HK-2 (cell line): ENCODE measurements at regions not wholly inside any gene's neighbourhood (a gene's known extent, or its start where the extent isn't known, plus 50 kb on each side); places are given as distances from the start of the nearest gene placed in this dataset.
"Not testable (repeated sequence)": the region's sequence is repeated elsewhere in the genome, so short reads cannot be mapped to it uniquely, and the experiment has no call there.

Source experiments
- DNase-seq: peaks from one replicate; pipeline ENCODE4 v3.0.0-alpha.2; 2018; ENCODE audit not compliant: unreplicated experiment

DNA sequence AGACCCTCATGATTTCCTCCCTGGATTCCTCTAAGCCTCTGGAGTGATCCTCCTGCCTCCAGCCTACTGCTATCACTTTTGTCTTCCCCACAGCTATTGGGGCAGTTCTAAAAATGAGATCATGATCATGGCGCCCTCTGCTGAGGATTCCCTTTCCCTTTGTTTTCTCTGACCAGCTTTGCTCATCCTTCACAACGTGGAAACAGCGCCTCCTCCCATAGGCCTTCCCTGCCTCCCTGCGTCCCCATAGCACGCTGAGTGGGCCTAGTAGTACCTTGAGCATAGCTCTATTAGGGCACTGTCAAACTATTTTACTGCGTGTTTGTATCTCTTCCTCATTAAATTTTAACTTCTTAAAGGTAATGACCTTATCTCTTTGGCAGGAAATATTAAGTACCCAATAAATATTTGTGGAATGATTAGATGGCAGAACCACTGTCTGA, 207.0 kb upstream of the FANCL start:
- DNase-seq, result peak; percentile 65

- no peak for DNase-seq
Observed at GRCh38 chr2:58447586-58447985, 206.5 kb upstream of the FANCL start.

- DNase-seq, result no peak
Observed at GRCh38 chr2:58441643-58442042, 200.5 kb upstream of the FANCL start.

- no peak for DNase-seq
Observed at GRCh38 chr2:58436872-58437271, 195.7 kb upstream of the FANCL start.

DNA sequence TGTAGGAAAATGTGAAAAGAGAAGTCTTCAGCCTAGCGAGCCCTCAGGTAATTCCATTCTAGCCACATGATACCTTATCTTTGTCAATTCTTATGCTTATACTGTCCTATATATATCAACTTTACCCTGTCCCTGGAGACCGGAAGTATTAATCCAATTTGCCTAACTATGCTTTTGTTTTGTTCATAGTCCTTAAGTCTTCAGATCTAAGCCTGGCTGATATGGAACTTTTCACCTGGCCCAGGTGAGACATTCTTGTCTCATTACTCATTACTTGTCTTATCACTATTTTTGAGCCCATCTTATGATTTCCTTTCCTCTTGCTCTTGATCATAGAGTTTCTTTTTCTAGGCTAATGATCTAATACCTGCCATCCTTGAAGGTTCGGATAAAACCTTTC, 194.1 kb upstream of the FANCL start:
- DNase-seq, result no peak

GRCh38 chr2:58434692-58435091, 193.6 kb upstream of the FANCL start:
- DNase-seq, result no peak

GRCh38 chr2:58432491-58433170, 191.5 kb upstream of the FANCL start:
- DNase-seq, result no peak

DNA sequence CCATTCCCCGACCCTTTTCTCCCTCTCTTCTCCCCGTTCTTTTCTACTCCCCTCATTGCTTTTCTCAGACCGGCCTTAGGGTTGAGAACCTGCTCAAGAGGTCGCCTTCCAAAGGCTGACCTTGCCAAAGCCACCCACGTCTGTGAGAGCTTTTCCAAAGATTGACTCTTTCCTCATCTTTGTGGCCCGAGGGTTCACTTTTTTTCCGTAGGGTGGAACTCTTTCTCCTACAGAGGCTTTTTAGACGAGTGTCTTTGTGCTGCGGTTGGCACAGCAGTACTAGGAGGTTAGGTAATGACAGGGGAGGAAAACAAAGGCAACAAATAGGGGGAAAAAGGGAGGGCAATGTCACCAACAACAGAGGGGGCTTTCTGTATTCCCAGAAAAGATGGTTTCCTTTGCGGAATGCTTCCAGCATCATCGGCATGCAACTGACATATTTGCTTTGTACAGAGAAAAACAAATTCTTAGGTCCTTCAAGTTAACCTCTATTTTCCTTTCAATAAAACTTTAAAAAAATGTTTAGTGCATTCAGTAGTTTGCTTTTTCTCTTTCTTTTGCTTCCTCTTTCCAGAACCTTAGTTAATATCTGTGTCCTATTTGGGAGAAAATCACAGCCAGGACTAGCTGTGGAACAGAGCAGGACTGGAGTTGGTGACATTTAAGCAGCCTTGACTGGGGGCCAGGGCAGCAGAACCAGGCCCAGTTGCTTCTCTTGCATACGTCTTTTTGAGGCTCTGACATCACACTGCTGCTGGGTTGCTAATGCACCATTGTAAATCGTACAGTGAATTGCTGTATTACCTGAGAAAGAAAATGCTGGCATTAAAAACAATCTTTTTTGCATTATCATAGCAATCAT, 188.1 kb upstream of the FANCL start:
- no peak for DNase-seq

DNA sequence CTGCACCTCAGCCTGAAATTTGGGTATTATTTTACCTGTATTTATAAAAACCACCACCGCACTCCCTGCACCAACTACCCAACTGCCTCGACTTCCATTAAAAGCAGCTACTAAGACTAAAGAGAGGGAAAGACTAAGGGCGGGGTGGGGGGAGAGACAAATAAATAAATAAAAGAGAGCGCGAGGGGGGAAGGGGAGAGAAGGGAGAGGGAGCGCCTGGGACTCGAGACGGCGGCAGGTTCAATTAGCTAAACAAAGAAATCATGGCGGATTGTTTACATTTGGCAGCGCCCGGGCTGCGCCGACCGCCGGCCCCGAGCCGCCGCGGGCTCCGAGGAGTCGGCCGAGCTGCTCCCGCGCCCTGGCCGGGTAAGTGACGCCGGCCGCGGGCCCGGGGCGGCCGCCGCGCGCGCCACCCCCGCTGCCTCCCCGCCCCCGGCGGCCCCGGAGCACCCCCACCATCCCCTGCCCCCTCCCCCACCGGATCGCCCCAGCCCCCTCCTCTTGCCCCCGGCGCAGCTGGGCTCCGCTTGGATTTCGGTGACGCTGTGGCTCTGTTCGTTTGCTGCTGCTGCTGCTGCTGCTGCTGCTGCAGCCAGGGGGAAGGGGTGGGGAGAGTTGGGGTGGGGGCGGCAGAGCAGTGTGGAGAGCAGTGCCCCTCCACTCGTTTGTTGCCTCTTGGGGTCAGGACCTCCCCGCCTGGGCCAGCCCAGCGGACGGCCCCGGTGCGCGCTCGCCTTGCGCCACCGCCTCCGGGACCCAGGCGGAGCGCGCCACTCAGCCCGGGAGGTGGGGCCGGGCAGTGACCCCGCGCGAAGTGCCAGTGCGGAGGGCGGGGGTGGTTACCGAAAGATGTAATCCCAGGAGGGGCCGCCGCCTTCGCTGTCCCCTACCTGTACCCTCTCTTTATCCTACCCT, 187.2 kb upstream of the FANCL start:
- DNase-seq, result peak; percentile 3

GRCh38 chr2:58427572-58428095, 186.5 kb upstream of the FANCL start:
- peak; percentile 40 for DNase-seq

DNA sequence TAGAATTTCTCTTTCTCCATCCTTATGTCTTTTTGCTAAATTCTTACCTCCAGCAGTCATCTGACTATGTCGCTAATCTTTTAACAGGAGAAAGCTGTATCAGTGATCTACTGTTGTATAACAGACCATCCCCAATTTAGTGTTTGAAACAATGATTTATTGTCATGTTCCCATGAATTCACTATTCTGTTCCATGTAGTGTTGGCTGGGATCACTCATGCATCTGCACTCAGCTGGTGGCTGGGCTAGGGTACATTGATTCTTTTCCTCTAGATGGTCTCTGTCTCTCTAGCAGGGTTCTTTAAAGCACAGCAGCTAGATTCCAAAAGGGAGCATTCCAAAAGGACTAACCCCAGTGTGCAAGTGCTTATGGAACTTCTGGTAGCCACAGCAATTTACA, 184.2 kb upstream of the FANCL start:
- DNase-seq, result no peak

DNA sequence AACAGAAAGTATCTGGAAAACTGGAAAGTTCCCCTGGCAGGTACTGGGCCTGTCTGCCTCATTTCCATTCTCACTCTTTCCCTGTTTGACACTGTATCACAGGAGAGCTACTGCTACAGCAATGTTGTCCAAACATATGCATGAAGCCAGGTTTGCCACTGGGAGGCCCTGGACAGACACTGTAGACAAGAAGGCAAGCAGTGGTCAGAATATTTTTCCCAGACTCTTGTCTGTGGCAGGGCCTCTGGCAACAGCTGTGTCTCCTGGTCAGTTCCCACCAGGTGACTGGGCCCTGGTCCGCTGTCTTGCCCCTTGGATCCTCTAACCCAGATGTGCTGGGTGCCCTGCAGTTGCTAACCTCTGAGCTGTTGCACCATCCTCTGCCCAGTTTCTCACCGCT, 178.9 kb upstream of the FANCL start:
- no peak for DNase-seq

GRCh38 chr2:58416696-58417095, 175.6 kb upstream of the FANCL start:
- DNase-seq, result no peak

DNA sequence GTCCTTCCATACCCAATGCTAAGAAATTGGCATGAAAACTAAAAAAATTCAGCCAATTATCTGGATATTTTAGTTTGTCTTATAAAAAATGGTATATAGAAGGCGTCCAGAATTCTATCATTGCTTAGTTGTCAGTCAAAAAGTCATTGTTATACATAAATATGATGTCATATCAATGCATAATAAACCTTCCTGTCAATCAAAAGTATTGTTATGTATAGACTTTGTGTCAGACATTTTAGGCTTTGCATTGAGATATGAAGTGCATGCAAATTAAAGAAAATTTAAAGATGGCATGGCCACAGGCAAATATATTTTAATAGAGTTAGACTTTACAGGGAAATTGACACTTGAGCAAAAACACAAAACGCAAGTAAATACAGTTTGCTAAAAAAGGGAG, 173.4 kb upstream of the FANCL start:
- DNase-seq, result no peak

- no peak for DNase-seq
Observed at GRCh38 chr2:58410549-58410948, 169.4 kb upstream of the FANCL start.

DNA sequence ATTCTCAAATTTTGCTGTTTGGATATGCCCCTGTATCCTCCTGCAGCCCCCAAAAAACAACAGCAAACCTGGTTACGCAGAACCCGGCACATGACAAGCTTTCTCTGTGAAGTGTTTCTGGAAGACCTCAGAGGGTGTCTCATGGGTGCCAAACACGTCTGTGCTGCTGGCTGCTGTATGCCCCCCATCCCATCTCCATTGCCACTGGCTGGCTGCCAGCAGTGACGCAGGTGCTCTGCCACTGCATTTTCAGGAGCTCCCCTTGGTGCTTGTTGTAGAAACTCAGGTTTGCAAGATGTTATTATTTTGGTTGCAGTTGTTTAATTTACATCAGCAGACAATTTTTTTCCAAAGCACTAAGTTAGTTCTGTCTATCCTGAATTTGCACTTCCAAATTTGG, 166.4 kb upstream of the FANCL start:
- DNase-seq, result no peak

DNA sequence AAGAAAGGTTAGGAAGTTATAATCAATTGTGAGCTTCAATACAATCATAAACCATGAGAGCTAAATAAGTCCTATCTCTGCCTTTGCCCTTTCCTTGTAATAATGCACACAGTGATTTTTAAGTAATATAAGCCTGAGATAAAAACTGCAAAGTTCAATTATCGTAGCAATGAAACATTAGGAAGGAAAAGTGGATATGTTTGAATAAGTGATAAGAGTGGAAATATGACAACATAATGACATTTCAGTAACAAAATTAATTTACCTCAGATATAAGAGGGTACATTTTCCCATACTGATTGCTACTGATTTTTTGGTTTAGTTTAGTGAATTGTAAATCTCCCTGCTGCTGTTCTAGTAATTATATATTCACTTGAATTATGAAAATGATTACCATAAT, 164.2 kb upstream of the FANCL start:
- no peak for DNase-seq

GRCh38 chr2:58401936-58402335, 160.8 kb upstream of the FANCL start:
- DNase-seq, result no peak

DNA sequence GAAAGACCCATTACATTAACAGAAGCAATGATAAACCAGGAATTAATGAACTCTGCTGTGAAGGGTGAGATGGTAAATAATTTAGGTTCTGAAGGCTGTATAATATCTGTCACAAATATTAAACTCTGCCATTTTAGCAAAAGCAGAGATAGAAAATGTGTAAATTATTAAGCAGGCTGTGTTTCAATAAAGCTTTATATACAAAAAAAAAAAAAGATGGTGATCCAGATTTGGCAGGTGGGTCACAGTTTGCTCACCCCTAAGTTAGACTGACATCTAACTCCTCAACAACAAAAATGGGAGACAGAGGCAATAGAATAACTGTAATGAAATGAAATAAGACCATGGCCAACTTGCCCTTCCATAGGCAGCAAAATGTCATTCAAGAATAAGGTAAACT, 157.3 kb upstream of the FANCL start:
- DNase-seq, result no peak

GRCh38 chr2:58387701-58388100, 146.6 kb upstream of the FANCL start:
- no peak for DNase-seq

- DNase-seq, result not testable (repeated sequence)
Observed at GRCh38 chr2:58386904-58387303, 145.8 kb upstream of the FANCL start.

DNA sequence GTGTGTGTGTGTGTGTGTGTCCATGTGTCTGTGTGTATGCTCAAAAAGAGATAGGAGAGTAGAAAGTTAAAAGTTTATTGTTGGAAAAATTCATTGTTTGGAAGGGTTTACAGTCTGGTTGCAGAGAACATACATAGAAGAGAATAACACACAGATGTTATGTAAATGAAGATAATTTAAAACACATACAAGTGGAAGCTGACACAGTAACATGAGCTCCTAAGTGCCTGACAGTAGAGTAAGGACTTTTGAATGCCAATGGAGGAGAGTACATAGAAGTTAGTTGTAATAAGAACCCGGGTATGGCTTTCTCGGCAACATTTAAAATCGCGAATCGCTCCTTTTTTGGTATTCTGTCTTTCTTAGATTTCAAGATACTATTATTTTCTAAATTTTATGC, 137.0 kb upstream of the FANCL start:
- no peak for DNase-seq
